HL-60 (cell line): ENCODE measurements at regions not wholly inside any gene's neighbourhood (a gene's known extent, or its start where the extent isn't known, plus 50 kb on each side); places are given as distances from the start of the nearest gene placed in this dataset.

ENCODE experiments used
- DNase-seq, 2 experiments: peaks; one replicate each; pipeline ENCODE4 v3.0.0-alpha.2; 2010 to 2020; ENCODE audit warnings: low read depth in 1 of 2, low spot score in 1 of 2
- H3K27ac ChIP-seq: fragments of 250-450 bp; sonication (Bioruptor Pico); replicated peaks from 2 replicates; pipeline ENCODE4 v1.5.1; 2020; ENCODE audit warnings: mild to moderate bottlenecking, moderate library complexity
- H3K27me3 ChIP-seq: fragments of 250-450 bp; sonication (Bioruptor Pico); 2 replicates; pipeline ENCODE4 v1.5.1; 2021; ENCODE audit warnings: mild to moderate bottlenecking, moderate library complexity; ENCODE audit not compliant: insufficient read depth, poor library complexity, severe bottlenecking
- H3K4me3 ChIP-seq: replicated peaks from 2 replicates; pipeline ENCODE4 v1.5.1; 2011; ENCODE audit warnings: mild to moderate bottlenecking, control low read depth, low read length; ENCODE audit not compliant: insufficient read depth
- CTCF ChIP-seq: IDR thresholded peaks from one replicate; pipeline ENCODE4 v1.5.1; 2011; ENCODE audit warnings: low read length, control low read depth, inconsistent platforms; ENCODE audit not compliant: insufficient read depth
- GABPA ChIP-seq: IDR thresholded peaks from 2 replicates; pipeline ENCODE4 v1.6.1; 2012; ENCODE audit warnings: low read depth
- POLR2AphosphoS5 ChIP-seq: IDR thresholded peaks from 2 replicates; pipeline ENCODE4 v1.6.1; 2012; ENCODE audit warnings: low read depth
- REST ChIP-seq: IDR thresholded peaks from 2 replicates; pipeline ENCODE4 v1.6.1; 2012; ENCODE audit warnings: low read depth; ENCODE audit not compliant: insufficient replicate concordance
- SPI1 ChIP-seq: IDR thresholded peaks from 2 replicates; pipeline ENCODE4 v1.6.1; 2012; ENCODE audit warnings: low read depth, mild to moderate bottlenecking, borderline replicate concordance

- H3K27ac ChIP-seq: no peak overlapping the region
- H3K4me3 ChIP-seq: no peak overlapping the region
- TF ChIP-seq GABPA (no peak), SPI1 (no peak)
- no peak for DNase-seq
- H3K27me3 ChIP-seq: no peaks in the 10 kb centered on the region
These were observed 80.4 kb upstream of the OSMR start for GRCh38 chr5:38765399-38765861.

DNA sequence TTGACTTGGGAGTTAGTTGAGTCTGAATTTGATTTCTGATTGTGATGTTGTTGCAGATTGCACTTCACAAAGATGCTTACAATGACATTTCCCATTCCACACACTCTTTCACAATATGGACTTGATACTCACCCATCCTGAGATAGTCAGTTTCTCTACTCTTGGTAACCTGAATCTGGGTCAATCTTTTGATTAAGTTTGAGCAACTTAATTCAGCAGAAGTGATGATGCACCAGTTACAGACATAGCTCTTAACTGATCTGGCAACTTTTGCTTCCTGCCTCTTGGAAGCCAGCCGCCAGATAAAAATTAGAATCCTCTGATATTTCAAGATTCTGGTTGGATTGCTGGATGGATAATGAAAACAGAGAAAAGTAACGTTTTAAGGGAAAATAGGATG, 79.7 kb upstream of the OSMR start:
- DNase-seq: no peak
- Histone ChIP-seq H3K27me3 (no peaks in the 10 kb centered on the region), H3K27ac (no peak overlapping the region), H3K4me3 (no peak overlapping the region)
- TF ChIP-seq CTCF (no peak), POLR2AphosphoS5 (no peak), SPI1 (no peak)

GRCh38 chr5:38768412-38769211, 77.2 kb upstream of the OSMR start:
- no peak for DNase-seq
- H3K27me3 ChIP-seq: no peaks in the 10 kb centered on the region
- TF ChIP-seq GABPA: no peak
- TF ChIP-seq POLR2AphosphoS5: no peak
- no peak for TF ChIP-seq SPI1
- no peak for TF ChIP-seq CTCF
- no peak for TF ChIP-seq REST
- H3K4me3 ChIP-seq: no peak overlapping the region
- no peak overlapping the region for H3K27ac ChIP-seq

DNA sequence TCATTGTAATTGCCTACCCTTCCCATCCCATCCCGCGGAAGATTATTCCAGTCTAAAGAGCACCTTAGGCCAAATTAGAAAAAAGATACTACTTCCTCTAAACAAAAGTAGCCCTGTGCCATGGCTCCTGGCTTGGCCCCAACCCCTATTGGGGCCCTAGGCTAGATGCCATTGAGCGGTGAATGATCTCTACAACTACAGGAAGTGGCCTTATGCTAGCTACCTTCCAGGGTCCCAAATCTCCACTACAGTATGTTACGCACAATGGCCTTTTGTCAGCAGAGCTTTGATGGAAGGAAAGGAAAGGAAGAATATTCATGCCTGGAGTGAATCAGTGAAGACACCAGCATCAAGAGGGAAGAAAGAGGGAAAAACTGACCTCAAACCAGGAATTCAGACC, 73.3 kb upstream of the OSMR start:
- Histone ChIP-seq H3K27me3 (no peaks in the 10 kb centered on the region), H3K4me3 (no peak overlapping the region), H3K27ac (no peak overlapping the region)
- TF ChIP-seq POLR2AphosphoS5: no peak
- TF ChIP-seq CTCF: no peak
- no peak for TF ChIP-seq GABPA
- no peak for TF ChIP-seq SPI1
- TF ChIP-seq REST: no peak
- DNase-seq: no peak
